Parathyroid adenoma (tissue), 2 donors: ENCODE measurements at regions not wholly inside any gene's neighbourhood (a gene's known extent, or its start where the extent isn't known, plus 50 kb on each side); places are given as distances from the start of the nearest gene placed in this dataset.

ENCODE experiments used
- H2AFZ ChIP-seq: fragments of 300-600 bp; sonication (generic); one replicate; pipeline ENCODE4 v1.7.0; 2017; ENCODE audit warnings: antibody characterized with exemption, mild to moderate bottlenecking
- H3K27ac ChIP-seq: fragments of 300-600 bp; sonication (generic); one replicate; pipeline ENCODE4 v1.7.0; 2017
- H3K27me3 ChIP-seq: fragments of 300-600 bp; sonication (generic); one replicate; pipeline ENCODE4 v1.7.0; 2017; ENCODE audit warnings: low read length; ENCODE audit not compliant: control insufficient read depth, insufficient read depth
- H3K36me3 ChIP-seq: fragments of 300-600 bp; sonication (generic); one replicate; pipeline ENCODE4 v1.7.0; 2017; ENCODE audit warnings: low read length; ENCODE audit not compliant: control insufficient read depth, insufficient read depth
- H3K4me1 ChIP-seq: fragments of 300-600 bp; sonication (generic); one replicate; pipeline ENCODE4 v1.7.0; 2017; ENCODE audit warnings: control low read depth
- H3K4me2 ChIP-seq: fragments of 300-600 bp; sonication (generic); one replicate; pipeline ENCODE4 v1.7.0; 2017; ENCODE audit warnings: low read length
- H3K4me3 ChIP-seq: fragments of 300-600 bp; sonication (generic); one replicate; pipeline ENCODE4 v1.7.0; 2017; ENCODE audit warnings: low read depth, low read length
- H3K79me2 ChIP-seq: fragments of 300-600 bp; sonication (generic); one replicate; pipeline ENCODE4 v1.7.0; 2017; ENCODE audit warnings: control low read depth
- H3K9ac ChIP-seq: fragments of 300-600 bp; sonication (generic); one replicate; pipeline ENCODE4 v1.7.0; 2017; ENCODE audit warnings: mild to moderate bottlenecking
- H3K9me3 ChIP-seq: fragments of 300-600 bp; sonication (generic); one replicate; pipeline ENCODE4 v1.7.0; 2017; ENCODE audit warnings: low read length; ENCODE audit not compliant: control insufficient read depth
- TF ChIP-seq, protein P1 (sequence below): fragments of 300-600 bp; sonication (generic); IDR thresholded peaks from one replicate; pipeline ENCODE4 v1.7.0; 2017; ENCODE audit warnings: antibody characterized with exemption, mild to moderate bottlenecking
- donor health status: primary hyperparathyroidism.

- Histone ChIP-seq H3K4me2 (no peak overlapping the region), H3K4me3 (no peak overlapping the region), H3K27me3 (no peaks in the 10 kb centered on the region), H3K27ac (no peak overlapping the region), H3K9me3 (no peaks in the 10 kb centered on the region), H3K9ac (no peak overlapping the region), H3K4me1 (no peaks in the 10 kb centered on the region), H2AFZ (no peak overlapping the region), H3K36me3 (no peaks in the 10 kb centered on the region), H3K79me2 (no peaks in the 10 kb centered on the region)
- TF ChIP-seq, protein P1, sequence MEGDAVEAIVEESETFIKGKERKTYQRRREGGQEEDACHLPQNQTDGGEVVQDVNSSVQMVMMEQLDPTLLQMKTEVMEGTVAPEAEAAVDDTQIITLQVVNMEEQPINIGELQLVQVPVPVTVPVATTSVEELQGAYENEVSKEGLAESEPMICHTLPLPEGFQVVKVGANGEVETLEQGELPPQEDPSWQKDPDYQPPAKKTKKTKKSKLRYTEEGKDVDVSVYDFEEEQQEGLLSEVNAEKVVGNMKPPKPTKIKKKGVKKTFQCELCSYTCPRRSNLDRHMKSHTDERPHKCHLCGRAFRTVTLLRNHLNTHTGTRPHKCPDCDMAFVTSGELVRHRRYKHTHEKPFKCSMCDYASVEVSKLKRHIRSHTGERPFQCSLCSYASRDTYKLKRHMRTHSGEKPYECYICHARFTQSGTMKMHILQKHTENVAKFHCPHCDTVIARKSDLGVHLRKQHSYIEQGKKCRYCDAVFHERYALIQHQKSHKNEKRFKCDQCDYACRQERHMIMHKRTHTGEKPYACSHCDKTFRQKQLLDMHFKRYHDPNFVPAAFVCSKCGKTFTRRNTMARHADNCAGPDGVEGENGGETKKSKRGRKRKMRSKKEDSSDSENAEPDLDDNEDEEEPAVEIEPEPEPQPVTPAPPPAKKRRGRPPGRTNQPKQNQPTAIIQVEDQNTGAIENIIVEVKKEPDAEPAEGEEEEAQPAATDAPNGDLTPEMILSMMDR, result no peak
These were observed 946.3 kb upstream of the INTU start for GRCh38 chr4:126686491-126686890.

- no peaks in the 10 kb centered on the region for H3K4me1 ChIP-seq
- H3K79me2 ChIP-seq, result no peaks in the 10 kb centered on the region
- H2AFZ ChIP-seq, result no peak overlapping the region
- TF ChIP-seq, protein P1, result no peak
- no peak overlapping the region for H3K4me2 ChIP-seq
- H3K4me3 ChIP-seq, result no peak overlapping the region
- H3K9ac ChIP-seq, result no peak overlapping the region
- H3K36me3 ChIP-seq, result no peaks in the 10 kb centered on the region
- no peak overlapping the region for H3K27ac ChIP-seq
- no peaks in the 10 kb centered on the region for H3K9me3 ChIP-seq
- no peaks in the 10 kb centered on the region for H3K27me3 ChIP-seq
These were observed 945.0 kb upstream of the INTU start for GRCh38 chr4:126687655-126688358.

DNA sequence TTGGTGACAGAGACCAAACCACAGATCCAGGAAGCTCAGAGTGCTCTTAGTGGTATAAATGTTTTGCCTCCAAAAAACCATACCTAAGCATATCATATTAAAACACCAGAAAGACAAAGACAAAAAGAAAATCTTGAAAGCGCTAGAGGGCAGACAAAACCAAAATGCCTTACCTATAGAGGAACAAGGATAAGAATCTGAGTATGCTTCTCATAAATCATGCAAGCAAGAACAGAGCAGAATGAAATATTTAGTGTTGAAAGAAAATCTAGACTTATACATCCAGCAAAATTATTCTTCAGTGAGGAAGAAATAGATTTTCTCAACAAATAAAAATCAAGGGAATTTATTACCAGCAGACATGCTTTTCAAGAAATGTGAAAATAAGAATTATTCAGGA, 941.0 kb upstream of the INTU start:
- H3K9ac ChIP-seq, result no peak overlapping the region
- H3K4me3 ChIP-seq, result no peak overlapping the region
- H3K27me3 ChIP-seq, result no peaks in the 10 kb centered on the region
- H3K4me2 ChIP-seq, result no peak overlapping the region
- TF ChIP-seq, protein P1, result no peak
- no peaks in the 10 kb centered on the region for H3K36me3 ChIP-seq
- H2AFZ ChIP-seq, result no peak overlapping the region
- H3K9me3 ChIP-seq, result no peaks in the 10 kb centered on the region
- no peak overlapping the region for H3K27ac ChIP-seq
- H3K4me1 ChIP-seq, result no peaks in the 10 kb centered on the region
- no peaks in the 10 kb centered on the region for H3K79me2 ChIP-seq

- Histone ChIP-seq H3K4me3 (no peak overlapping the region), H3K4me2 (no peak overlapping the region), H3K27ac (no peak overlapping the region), H2AFZ (no peak overlapping the region), H3K4me1 (no peaks in the 10 kb centered on the region), H3K9me3 (no peaks in the 10 kb centered on the region), H3K9ac (no peak overlapping the region), H3K36me3 (no peaks in the 10 kb centered on the region), H3K79me2 (no peaks in the 10 kb centered on the region), H3K27me3 (no peaks in the 10 kb centered on the region)
- TF ChIP-seq, protein P1, result no peak
These were observed 935.0 kb upstream of the INTU start for GRCh38 chr4:126697748-126698147.

- H3K9me3 ChIP-seq, result no peaks in the 10 kb centered on the region
- H3K36me3 ChIP-seq, result no peaks in the 10 kb centered on the region
- H3K79me2 ChIP-seq, result no peaks in the 10 kb centered on the region
- no peak overlapping the region for H2AFZ ChIP-seq
- TF ChIP-seq, protein P1, result no peak
- H3K9ac ChIP-seq, result no peak overlapping the region
- no peaks in the 10 kb centered on the region for H3K27me3 ChIP-seq
- no peaks in the 10 kb centered on the region for H3K4me1 ChIP-seq
- H3K4me2 ChIP-seq, result no peak overlapping the region
- H3K4me3 ChIP-seq, result no peak overlapping the region
- no peak overlapping the region for H3K27ac ChIP-seq
These were observed 934.5 kb upstream of the INTU start for GRCh38 chr4:126698224-126698623.
